AG04449 (cell line): ENCODE measurements at regions not wholly inside any gene's neighbourhood (a gene's known extent, or its start where the extent isn't known, plus 50 kb on each side); places are given as distances from the start of the nearest gene placed in this dataset.

Experiments
- CTCF ChIA-PET: fragments of 350-600 bp; formaldehyde crosslinking; extraction: SDS; loops from one replicate; lab custom pipeline; 2021; ENCODE audit warnings: antibody characterized with exemption; lab: Yijun Ruan, JAX
- POLR2A ChIA-PET: fragments of 400-600, 350-600 bp; formaldehyde crosslinking; extraction: SDS; loops from one replicate; lab custom pipeline; 2020; ENCODE audit warnings: antibody characterized with exemption, inconsistent platforms; lab: Yijun Ruan, JAX
- DNase-seq: peaks from one replicate; pipeline ENCODE4 v3.0.0-alpha.2; 2010; ENCODE audit warnings: low read depth, low spot score
- H3K4me3 ChIP-seq: 2 replicates; pipeline ENCODE4 v1.5.1; 2011; ENCODE audit warnings: low read depth, mild to moderate bottlenecking, control low read depth, low read length
- TF ChIP-seq, protein P1 (sequence below): IDR thresholded peaks from one replicate; pipeline ENCODE4 v1.5.1; 2011; ENCODE audit warnings: mild to moderate bottlenecking, moderate library complexity, low read length, control low read depth, inconsistent platforms; ENCODE audit not compliant: insufficient read depth; ENCODE audit errors: missing control alignments

DNA sequence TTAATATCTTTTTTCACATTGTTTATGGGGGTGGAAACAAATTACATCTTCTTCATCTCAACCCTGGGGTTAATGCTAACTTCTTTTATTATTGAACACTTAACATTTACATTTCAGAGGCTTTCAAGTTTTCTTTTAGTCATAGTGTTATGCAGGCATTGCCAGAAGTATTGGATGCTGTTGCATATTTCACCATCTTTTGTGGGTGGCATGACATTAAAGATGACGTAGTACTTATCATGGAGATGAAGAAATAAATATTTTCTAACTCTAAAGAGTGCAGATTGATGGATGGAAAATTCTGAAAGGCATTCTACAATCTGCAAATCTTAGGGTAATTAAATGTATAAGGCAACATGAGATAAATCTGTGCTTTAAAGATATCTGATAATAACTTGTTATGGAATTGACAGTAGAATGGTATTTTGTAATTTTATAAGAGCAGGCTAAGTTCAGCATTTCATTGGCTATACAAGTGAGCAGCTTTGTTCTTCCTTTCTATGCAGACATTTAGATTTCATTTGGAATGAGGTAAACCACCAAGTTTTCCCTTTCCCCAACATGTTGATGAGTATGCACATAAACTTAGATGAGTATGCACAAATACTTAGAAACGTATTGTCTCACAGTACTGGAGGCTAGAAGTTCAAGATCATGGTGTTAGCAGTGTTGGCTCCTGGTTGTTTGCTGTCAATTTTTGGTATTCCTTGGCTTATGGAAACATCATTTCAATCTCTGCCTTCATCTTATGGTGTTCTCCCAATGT, 924.4 kb downstream of the METTL15 start:
- no peak overlapping the region for H3K4me3 ChIP-seq
- ChIA-PET POLR2A (no interaction called here), CTCF (no interaction called here)
- no peak for DNase-seq
- TF ChIP-seq, protein P1, sequence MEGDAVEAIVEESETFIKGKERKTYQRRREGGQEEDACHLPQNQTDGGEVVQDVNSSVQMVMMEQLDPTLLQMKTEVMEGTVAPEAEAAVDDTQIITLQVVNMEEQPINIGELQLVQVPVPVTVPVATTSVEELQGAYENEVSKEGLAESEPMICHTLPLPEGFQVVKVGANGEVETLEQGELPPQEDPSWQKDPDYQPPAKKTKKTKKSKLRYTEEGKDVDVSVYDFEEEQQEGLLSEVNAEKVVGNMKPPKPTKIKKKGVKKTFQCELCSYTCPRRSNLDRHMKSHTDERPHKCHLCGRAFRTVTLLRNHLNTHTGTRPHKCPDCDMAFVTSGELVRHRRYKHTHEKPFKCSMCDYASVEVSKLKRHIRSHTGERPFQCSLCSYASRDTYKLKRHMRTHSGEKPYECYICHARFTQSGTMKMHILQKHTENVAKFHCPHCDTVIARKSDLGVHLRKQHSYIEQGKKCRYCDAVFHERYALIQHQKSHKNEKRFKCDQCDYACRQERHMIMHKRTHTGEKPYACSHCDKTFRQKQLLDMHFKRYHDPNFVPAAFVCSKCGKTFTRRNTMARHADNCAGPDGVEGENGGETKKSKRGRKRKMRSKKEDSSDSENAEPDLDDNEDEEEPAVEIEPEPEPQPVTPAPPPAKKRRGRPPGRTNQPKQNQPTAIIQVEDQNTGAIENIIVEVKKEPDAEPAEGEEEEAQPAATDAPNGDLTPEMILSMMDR: no peak

DNA sequence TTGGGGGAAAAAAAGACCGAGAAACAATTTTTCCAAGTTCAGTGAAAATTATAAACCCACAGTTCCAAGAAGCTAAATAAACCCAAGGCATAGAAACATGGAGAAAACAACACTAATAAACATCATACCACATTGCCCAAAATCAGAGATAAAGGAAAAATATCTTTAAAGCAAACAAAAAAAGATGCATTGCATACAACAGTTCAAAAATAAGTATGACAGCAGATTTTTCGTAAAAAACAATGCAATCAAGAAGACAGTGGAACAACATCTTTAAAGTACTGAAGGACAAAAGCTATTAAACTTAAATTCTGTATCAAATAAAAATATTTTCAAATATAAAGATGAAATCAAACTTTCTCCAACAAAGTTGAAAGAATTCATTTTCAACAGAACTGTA, 921.3 kb downstream of the METTL15 start:
- no peak for DNase-seq
- CTCF ChIA-PET: interaction anchor here (2.8 kb wide), 1 partner anchor 10 kb away, joined by 23 read pairs; no protein-coding TSS in a partner anchor
- no peak overlapping the region for H3K4me3 ChIP-seq
- POLR2A ChIA-PET: no interaction called here
- TF ChIP-seq, protein P1: no peak

- ChIA-PET CTCF (no interaction called here), POLR2A (no interaction called here)
- DNase-seq: no peak
- TF ChIP-seq, protein P1: no peak
- no peak overlapping the region for H3K4me3 ChIP-seq
Observed at GRCh38 chr11:29027436-29027835, 919.2 kb downstream of the METTL15 start.

DNA sequence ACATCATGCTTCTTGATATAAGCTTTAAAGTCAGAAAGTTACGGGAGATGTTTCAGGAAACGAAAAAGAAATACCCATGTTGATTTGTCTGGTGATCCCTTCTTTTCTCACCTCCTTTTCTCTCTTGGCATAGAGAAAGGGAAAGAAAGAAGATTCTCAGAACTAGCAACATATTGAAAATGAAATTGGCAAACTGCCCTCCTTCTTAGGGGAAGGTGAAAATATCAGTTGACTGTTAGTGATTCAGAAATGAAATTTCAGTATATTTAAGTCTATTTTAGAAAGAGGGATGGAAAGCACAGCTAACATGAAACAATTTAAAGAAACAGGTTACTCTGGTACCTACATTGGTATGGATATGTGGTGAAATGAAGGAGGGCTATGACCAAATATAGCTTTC, 918.1 kb downstream of the METTL15 start:
- ChIA-PET POLR2A (no interaction called here), CTCF (interaction anchor here (1.0 kb wide), 1 partner anchor 8 kb away, joined by 4 read pairs; no protein-coding TSS in a partner anchor)
- TF ChIP-seq, protein P1: no peak
- H3K4me3 ChIP-seq: no peak overlapping the region
- DNase-seq: no peak

- ChIA-PET CTCF (no interaction called here), POLR2A (no interaction called here)
- DNase-seq: no peak
- H3K4me3 ChIP-seq: no peak overlapping the region
- TF ChIP-seq, protein P1: no peak
Observed at GRCh38 chr11:29025001-29025400, 916.8 kb downstream of the METTL15 start.

DNA sequence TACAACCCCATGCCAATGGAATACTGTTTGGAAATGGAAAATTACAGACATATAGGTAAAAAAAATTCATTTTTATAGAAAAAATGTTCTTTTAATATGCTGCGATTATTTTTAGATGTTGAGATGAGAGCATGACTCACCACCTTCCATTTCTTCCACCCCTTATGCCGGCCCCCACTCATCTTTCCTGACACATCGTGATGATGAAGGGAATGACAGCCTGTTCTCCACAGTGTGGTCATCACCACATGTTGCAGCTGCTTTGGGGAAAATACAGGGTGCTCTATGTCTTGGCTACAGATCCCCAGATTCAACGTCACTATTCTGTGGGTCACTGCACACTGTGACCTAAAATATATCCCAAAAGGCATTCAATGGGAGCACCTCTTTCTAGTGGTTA, 916.2 kb downstream of the METTL15 start:
- no peak for DNase-seq
- TF ChIP-seq, protein P1: no peak
- CTCF ChIA-PET: interaction anchor here (1.0 kb wide), 1 partner anchor 17 kb away, joined by 3 read pairs; no protein-coding TSS in a partner anchor
- H3K4me3 ChIP-seq: no peak overlapping the region
- POLR2A ChIA-PET: no interaction called here
